ENCODE measurements at regions not wholly inside any gene's neighbourhood (a gene's known extent, or its start where the extent isn't known, plus 50 kb on each side); places are given as distances from the start of the nearest gene placed in this dataset.

- TF ChIP-seq CTCF (IDR thresholded peaks at IDR 0.05) (no peak), EZH2 (IDR thresholded peaks at IDR 0.05) (no peak), EZH2phosphoT487 (IDR thresholded peaks at IDR 0.05) (no peak)
Measured at GRCh38 chr2:71951718-71952404, 195.8 kb downstream of the CYP26B1 start.

Measured in neural progenitor cell (in vitro differentiated cells).